Ecto neural progenitor cell (in vitro differentiated cells): ENCODE measurements at regions not wholly inside any gene's neighbourhood (a gene's known extent, or its start where the extent isn't known, plus 50 kb on each side); places are given as distances from the start of the nearest gene placed in this dataset.

Experiments used
- DNase-seq: peaks from one replicate; pipeline ENCODE4 v3.0.0-alpha.2; 2018; ENCODE audit warnings: low spot score

- no peak for DNase-seq
Observed at GRCh38 chr12:92226071-92226661, 80.5 kb upstream of the BTG1 start.

GRCh38 chr12:92224685-92225331 is 79.2 kb upstream of the BTG1 start:
- DNase-seq: no peak

GRCh38 chr12:92223481-92223880 is 77.8 kb upstream of the BTG1 start:
- DNase-seq: no peak

- no peak for DNase-seq
Observed at GRCh38 chr12:92221656-92222315, 76.1 kb upstream of the BTG1 start.

GRCh38 chr12:92218394-92219077 is 72.9 kb upstream of the BTG1 start:
- DNase-seq: no peak

- no peak for DNase-seq
Observed at GRCh38 chr12:92216092-92216491, 70.4 kb upstream of the BTG1 start.

- no peak for DNase-seq
Observed at GRCh38 chr12:92215358-92215757, 69.7 kb upstream of the BTG1 start.

GRCh38 chr12:92213166-92213565 is 67.5 kb upstream of the BTG1 start:
- no peak for DNase-seq

GRCh38 chr12:92210071-92210470 is 64.4 kb upstream of the BTG1 start:
- DNase-seq: no peak

GRCh38 chr12:92208613-92209121 is 63.0 kb upstream of the BTG1 start:
- no peak for DNase-seq

- no peak for DNase-seq
Observed at GRCh38 chr12:92206596-92206995, 61.0 kb upstream of the BTG1 start.

GRCh38 chr12:92206011-92206410 is 60.4 kb upstream of the BTG1 start:
- no peak for DNase-seq

- no peak for DNase-seq
Observed at GRCh38 chr12:92199819-92200576, 54.4 kb upstream of the BTG1 start.

- DNase-seq: no peak
Observed at GRCh38 chr12:92197815-92198214, 52.2 kb upstream of the BTG1 start.

GRCh38 chr12:92196368-92196767 is 50.7 kb upstream of the BTG1 start:
- DNase-seq: no peak
